Fibroblast of villous mesenchyme (primary cell): ENCODE measurements at regions not wholly inside any gene's neighbourhood (a gene's known extent, or its start where the extent isn't known, plus 50 kb on each side); places are given as distances from the start of the nearest gene placed in this dataset.

Source experiments
- DNase-seq: peaks from one replicate; pipeline ENCODE4 v3.0.0-alpha.2; 2010; ENCODE audit warnings: low read depth
- H3K4me3 ChIP-seq: 2 replicates; pipeline ENCODE4 v1.5.1; 2011; ENCODE audit warnings: low read depth, mild to moderate bottlenecking, low read length
- TF ChIP-seq, protein P1 (sequence below): IDR thresholded peaks from 2 replicates; pipeline ENCODE4 v1.5.1; 2012; ENCODE audit warnings: low read depth, mild to moderate bottlenecking, low read length; ENCODE audit not compliant: insufficient read depth

GRCh38 chr3:148233403-148233802 is 464.3 kb upstream of the AGTR1 start:
- DNase-seq, result peak; percentile 35
- TF ChIP-seq, protein P1, sequence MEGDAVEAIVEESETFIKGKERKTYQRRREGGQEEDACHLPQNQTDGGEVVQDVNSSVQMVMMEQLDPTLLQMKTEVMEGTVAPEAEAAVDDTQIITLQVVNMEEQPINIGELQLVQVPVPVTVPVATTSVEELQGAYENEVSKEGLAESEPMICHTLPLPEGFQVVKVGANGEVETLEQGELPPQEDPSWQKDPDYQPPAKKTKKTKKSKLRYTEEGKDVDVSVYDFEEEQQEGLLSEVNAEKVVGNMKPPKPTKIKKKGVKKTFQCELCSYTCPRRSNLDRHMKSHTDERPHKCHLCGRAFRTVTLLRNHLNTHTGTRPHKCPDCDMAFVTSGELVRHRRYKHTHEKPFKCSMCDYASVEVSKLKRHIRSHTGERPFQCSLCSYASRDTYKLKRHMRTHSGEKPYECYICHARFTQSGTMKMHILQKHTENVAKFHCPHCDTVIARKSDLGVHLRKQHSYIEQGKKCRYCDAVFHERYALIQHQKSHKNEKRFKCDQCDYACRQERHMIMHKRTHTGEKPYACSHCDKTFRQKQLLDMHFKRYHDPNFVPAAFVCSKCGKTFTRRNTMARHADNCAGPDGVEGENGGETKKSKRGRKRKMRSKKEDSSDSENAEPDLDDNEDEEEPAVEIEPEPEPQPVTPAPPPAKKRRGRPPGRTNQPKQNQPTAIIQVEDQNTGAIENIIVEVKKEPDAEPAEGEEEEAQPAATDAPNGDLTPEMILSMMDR, result no peak

DNA sequence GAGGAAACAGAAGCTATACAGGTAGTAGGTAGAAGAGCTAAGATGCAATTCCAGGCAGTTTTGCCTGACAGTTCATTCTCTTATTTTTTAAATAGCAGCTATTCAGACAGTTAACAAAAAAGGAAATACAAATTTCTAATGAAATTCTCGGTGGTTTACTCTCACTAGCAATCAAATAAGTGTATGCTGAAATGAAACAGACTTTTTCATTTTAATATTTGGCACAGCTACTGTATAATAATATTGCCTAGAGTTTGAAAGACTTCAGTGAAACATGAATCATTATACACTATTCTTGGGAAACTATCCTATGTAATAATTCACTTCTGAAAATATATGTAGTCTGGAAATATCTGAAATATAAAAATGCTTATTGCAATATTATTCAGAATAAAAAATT is 463.2 kb upstream of the AGTR1 start:
- no peak overlapping the region for H3K4me3 ChIP-seq
- TF ChIP-seq, protein P1, result no peak
- no peak for DNase-seq

More at GRCh38 chr3:148233403-148233802, 464.3 kb upstream of the AGTR1 start:
- H3K4me3 ChIP-seq, result no peak overlapping the region

GRCh38 chr3:148235566-148235965 is 462.1 kb upstream of the AGTR1 start:
- no peak for DNase-seq
- H3K4me3 ChIP-seq, result no peak overlapping the region
- TF ChIP-seq, protein P1, result no peak

DNA sequence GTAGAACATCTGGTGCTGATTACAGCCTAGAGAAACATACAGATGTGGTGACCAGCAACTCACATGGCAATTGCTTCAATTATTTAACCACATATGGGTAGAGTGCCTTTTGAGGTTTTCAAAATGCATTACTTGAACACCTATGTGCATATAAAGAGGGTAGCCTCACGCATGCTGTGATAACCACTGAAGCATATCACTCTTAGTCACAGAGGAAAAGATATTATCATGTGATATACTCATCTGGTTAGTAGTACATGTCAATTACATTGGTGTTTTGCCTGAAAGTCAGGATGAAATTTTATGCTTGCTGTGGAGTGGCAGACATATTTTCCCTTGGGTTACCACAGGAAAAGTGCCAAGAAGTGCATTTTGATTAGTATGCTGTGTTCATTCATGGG is 459.3 kb upstream of the AGTR1 start:
- no peak overlapping the region for H3K4me3 ChIP-seq
- TF ChIP-seq, protein P1, result no peak
- no peak for DNase-seq

DNA sequence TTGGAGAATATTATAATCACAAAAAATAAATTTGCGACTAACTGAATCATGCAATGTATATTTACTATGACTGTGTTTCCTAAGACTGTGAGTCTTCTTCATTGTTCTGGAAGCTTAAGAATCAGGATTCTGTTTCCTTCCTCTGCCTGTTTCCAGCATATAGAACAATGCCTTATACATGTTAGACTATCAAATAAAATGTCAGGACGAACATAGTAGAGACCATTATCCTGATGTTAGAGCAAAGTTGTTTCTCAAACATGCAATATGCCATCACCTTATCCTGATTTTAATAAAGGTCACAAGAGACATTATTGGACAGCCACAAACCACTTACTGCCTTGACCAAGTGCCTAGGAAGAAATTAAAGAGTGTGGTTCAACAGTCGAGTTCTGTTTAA is 457.4 kb upstream of the AGTR1 start:
- TF ChIP-seq, protein P1, result no peak
- no peak overlapping the region for H3K4me3 ChIP-seq

GRCh38 chr3:148243609-148244008 is 454.1 kb upstream of the AGTR1 start:
- no peak overlapping the region for H3K4me3 ChIP-seq
- TF ChIP-seq, protein P1, result no peak
- no peak for DNase-seq

More for the DNA sequence above, 457.4 kb upstream of the AGTR1 start:
- DNase-seq, result no peak

GRCh38 chr3:148246291-148246923 is 451.3 kb upstream of the AGTR1 start:
- H3K4me3 ChIP-seq, result no peak overlapping the region
- TF ChIP-seq, protein P1, result no peak
- peak; percentile 3 for DNase-seq
